GM21447 (cell line): ENCODE measurements at regions not wholly inside any gene's neighbourhood (a gene's known extent, or its start where the extent isn't known, plus 50 kb on each side); places are given as distances from the start of the nearest gene placed in this dataset.
"Not testable (repeated sequence)": the region's sequence is repeated elsewhere in the genome, so short reads cannot be mapped to it uniquely, and the experiment has no call there.

ENCODE experiments used
- ATAC-seq: cut with Tn5 transposase; IDR thresholded peaks from one replicate; pipeline ENCODE4 v1.9.1; 2021; ENCODE audit not compliant: unreplicated experiment

GRCh38 chr15:95059346-95059905, 828.1 kb downstream of the MCTP2 start:
- ATAC-seq: no peak

GRCh38 chr15:95068701-95069521, 837.5 kb downstream of the MCTP2 start:
- no peak for ATAC-seq

GRCh38 chr15:95075792-95076677, 844.7 kb downstream of the MCTP2 start:
- ATAC-seq: no peak

DNA sequence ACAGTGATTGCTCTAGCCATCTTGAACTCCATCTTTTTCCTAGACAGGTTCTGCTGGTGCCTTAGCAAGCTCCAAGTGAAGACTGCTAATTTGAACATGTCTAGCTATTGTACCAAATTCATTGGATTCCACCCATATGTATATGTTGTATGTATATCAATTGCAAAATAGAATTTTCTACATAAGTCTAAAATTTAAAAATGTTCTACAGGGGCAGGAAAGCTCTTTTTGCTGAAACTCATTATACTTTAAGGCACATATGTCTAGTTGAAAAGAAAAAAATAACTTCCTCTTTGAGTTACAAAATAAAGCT, 845.3 kb downstream of the MCTP2 start:
- ATAC-seq: no peak

GRCh38 chr15:95078003-95078402, 846.6 kb downstream of the MCTP2 start:
- ATAC-seq: no peak

GRCh38 chr15:95080228-95080627, 848.9 kb downstream of the MCTP2 start:
- not testable (repeated sequence) for ATAC-seq

DNA sequence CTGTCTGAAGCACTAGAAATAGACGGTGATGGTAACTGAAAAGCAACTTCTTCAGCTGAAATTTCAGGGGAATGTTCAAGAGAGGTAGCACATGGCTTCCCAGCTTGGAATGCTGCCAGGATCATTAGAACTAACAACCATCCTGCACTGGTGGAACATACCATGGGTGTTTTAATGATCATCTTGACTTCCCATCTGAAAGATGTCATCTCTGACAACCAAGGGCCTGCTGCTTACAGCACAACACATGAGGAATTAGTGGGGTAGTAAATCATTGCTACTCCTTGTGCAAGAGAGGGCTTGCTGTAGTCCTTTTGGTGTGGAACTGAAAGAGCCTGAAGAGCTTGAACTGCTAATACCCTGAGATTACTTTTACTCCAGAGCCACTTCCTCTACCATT, 853.7 kb downstream of the MCTP2 start:
- no peak for ATAC-seq

DNA sequence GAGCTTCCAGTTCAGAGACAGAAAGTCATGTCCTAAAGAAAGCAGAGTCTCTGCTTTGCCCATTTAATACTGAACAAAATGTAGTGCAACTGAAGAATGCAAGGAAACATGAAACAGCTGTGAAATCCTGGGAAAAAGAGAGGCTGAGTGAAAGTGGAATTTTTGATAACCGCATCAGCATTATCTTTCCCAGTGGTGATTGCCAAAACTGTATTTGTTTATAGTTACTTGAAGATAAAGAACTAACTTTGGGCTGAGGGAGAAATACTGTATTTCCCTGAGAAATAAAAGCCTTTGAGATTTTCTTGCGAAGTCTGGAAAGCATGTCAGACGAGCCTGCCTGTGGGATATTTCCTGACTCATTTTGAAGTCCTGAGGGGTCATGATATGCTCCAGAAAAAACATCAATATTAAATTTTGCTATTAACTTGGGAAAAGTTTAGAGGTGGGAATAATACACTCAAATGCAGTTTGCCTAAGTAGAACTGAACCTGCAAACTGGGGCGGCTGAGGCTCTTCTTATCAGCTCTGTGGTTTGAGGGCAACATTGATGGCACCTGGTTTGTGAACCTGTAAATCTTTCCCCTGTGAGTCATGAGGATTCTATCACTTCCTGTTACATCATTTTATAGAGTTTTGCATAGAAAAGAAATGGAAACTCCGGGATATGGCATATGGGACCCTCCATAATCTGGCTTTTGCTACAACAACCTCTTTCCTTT, 855.3 kb downstream of the MCTP2 start:
- no peak for ATAC-seq

DNA sequence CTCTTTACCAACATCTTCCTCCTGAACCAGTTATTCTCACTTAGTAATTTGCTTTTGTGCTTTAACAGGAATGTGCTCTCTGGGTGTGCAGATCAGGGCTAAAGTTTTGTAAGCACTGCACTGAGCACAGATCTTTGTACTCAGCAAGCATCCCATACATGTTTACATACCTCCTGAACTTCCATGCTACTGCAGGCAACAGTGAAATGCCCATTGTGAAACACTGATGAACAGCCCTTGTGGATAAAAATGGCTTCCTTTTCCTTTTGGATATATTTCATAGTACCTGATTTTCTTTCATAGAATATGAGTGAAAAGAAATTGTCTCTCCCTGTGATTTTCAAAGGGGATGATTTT, 855.9 kb downstream of the MCTP2 start:
- no peak for ATAC-seq

DNA sequence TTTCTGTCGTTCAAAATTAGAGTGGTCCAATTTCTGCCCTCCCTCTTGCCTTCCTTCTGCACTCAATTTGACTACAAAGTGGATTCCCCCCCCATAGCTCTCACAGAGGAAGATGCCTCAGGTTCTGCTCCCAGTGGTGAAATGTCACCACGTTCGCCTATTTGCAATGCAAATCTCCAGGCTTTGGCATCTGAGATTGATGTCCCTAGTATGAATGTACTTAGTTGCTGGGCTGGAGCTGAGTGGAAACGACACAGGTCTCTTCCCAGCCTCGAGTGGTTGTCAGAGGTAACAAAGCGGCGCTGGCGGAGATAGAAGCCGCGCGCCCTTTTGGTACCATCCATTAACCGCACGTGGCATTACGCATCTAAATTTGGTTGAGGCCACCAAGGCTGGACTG, 860.1 kb downstream of the MCTP2 start:
- no peak for ATAC-seq

GRCh38 chr15:95095250-95095649, 863.9 kb downstream of the MCTP2 start:
- ATAC-seq: no peak

DNA sequence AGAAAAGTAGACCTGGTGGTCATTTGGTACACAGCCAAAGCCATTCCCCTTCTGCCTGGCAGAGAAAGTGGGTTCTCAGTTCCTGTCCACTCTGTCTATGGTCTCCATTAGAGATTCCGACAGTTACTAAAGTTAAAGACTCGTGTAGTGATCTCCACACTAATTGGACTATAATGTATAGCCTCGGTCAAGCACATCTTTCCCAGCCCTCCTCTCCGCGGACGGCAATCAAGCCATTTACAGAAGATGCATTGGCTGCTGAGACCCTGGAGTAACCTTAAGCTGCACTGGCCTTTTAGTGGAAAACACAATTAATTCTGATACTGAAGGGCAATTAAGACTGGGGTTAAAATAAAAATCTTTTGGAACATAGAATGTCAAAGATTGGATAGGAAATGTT, 865.3 kb downstream of the MCTP2 start:
- no peak for ATAC-seq

DNA sequence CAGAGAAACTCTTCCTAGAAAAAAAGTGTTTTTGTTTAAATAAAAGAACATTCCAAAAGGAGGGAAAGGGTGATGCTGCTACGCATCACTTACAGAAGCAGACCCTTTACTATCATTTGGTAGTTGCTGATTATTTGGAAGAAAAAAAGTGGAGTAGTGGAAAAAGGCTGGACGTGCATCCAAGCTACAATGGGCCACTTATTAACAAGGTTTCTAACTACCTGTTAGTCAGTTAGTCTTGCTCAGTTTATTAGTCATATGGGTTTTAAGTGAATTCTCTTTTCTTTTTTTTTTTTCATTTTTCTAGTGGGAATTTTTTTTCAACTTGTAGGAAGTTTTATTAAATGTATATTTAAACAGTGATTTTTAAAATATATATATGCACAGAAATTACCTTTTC, 866.0 kb downstream of the MCTP2 start:
- no peak for ATAC-seq

DNA sequence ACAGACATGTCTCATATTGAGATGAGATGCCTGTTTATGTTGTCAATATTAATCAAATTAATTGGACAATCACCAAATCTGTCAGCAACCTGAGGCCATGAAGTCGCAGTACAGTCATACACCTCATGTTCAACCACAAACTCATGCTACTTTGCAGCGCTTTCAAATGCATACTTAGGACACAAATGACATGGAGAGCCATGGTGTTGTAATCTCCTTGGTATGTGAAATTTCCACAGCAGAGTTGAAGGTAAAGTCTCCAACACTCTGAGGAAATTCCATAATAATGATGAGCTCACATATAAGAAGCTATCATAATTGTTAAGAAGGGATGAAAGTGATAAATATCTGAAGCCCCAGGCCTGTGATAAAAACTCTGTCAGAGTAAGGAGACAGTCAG, 873.9 kb downstream of the MCTP2 start:
- no peak for ATAC-seq

- no peak for ATAC-seq
These were observed 875.4 kb downstream of the MCTP2 start for GRCh38 chr15:95106801-95107200.

DNA sequence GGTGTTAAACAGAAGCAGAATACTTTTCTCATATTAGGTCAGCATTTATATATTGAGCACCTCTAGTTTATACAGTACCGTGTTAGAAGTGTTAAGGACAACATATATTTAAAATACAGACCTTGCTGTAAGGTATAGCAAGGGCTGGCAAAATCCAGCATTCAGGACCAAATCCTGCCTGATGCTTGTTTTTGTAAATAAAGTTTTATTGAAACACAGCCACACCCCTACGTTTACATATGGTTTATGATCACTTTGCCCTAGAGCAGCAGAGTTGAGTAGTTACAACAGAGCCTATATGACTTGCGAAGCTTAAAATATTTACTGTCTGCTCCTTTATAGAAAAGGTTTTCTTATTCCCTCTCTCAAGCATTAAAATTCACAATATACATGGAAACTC, 877.3 kb downstream of the MCTP2 start:
- no peak for ATAC-seq

DNA sequence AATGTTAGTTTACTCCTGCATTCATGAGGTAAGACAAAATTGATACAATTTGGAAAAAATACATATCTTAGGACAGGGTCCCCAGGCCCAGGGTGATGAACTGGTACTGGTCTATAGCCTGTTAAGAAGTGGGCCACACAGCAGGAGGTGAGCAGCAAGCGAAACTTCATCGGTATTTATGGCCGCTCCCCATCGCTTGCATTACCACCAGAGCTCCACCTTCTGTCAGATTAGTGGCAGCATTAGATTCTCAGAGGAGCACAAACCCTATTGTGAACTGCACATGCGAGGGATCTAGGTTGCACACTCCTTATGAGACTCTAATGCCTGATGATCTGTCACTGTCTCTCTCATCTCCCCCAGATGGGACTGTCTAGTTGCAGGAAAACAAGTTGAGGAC, 880.6 kb downstream of the MCTP2 start:
- no peak for ATAC-seq

DNA sequence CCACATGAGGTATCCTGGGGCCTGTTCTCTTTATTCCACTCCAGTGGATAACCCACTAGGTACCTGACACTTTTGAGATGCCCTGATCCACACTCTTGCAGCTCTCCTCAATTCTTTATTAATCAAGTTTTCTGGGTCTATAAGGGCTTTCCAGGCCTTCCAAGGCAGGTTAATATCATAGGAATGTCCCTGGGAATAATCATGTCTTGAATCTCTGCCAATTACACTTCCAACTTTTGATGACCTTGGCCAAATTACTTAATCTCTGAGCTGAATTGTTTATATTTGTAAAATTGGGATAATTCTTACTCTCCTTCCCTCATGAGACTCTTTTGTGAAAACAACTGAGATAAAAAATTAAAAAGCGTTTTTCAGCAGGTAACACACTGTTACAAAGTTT, 881.7 kb downstream of the MCTP2 start:
- ATAC-seq: no peak

- ATAC-seq: no peak
These were observed 887.8 kb downstream of the MCTP2 start for GRCh38 chr15:95119041-95119610.

GRCh38 chr15:95120595-95120994, 889.2 kb downstream of the MCTP2 start:
- ATAC-seq: no peak

DNA sequence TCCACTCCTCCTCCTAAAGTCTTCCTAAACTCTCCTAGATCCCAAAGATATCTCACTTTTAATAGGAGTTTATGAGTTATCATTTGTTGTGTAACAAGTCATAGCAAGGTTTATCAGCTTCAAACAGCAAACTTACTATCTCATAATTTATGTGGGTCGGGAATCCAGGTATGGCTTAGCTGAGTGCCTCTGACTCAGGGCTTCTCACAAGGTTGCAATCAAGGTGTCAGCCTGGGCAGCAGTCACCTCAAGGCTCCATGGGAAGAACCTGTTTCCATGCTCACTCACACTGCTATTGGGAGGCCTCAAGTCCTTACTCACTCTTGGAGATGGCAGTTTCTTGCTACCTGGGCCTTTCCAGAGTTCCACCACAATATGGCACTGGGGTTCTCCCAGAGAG, 889.8 kb downstream of the MCTP2 start:
- ATAC-seq: no peak
